K562 (cell line): ENCODE measurements at regions not wholly inside any gene's neighbourhood (a gene's known extent, or its start where the extent isn't known, plus 50 kb on each side); places are given as distances from the start of the nearest gene placed in this dataset.

ENCODE experiments used
- ATAC-seq: fragments of 200-7000 bp; cut with Tn5 transposase; 3 replicates; pipeline ENCODE4 v1.9.1; 2020; ENCODE audit warnings: moderate library complexity
- BruUV-seq: library from RNA; stranded (reverse); fragments of 400-500 nt; replicated peaks from 2 replicates; lab custom pipeline; 2021; lab: Mats Ljungman, UMichigan
- CTCF ChIA-PET: fragments of 300-600 bp; formaldehyde crosslinking; extraction: SDS; loops from one replicate; lab custom pipeline; 2021; ENCODE audit warnings: low intra/inter-chr PET ratio; lab: Yijun Ruan, JAX
- POLR2A ChIA-PET: fragments of 300-600, 350-650 bp; sonication (Branson Sonifier 250); formaldehyde crosslinking; extraction: SDS; loops from one replicate; lab custom pipeline; 2021; ENCODE audit warnings: antibody characterized with exemption, inconsistent platforms; lab: Yijun Ruan, JAX
- DNase-seq, 4 experiments: peaks; one replicate each; pipeline versions ENCODE4 v3.0.0 to v3.0.0-alpha.2; 2011 to 2018; ENCODE audit warnings: low spot score in 3 of 4, mixed read lengths in 3 of 4; ENCODE audit errors: extremely low read depth in 1 of 4
- FAIRE-seq: peaks from 2 replicates; lab custom pipeline; 2011; peaks lifted over from hg19 to GRCh38; lab: Jason Lieb, UNC
- H2AFZ ChIP-seq: 2 replicates; pipeline ENCODE4 v1.6.0; 2011; ENCODE audit warnings: low read depth, low read length, control low read depth, inconsistent platforms
- H3K27ac ChIP-seq: fragments of 200-600 bp; 3 replicates; pipeline ENCODE4 v1.8.0; 2011; ENCODE audit warnings: low read depth, mild to moderate bottlenecking, control low read depth, inconsistent platforms, low read length, moderate library complexity, mixed read lengths; ENCODE audit errors: extremely low read depth
- H3K27me3 ChIP-seq, 2 experiments: fragments of 300-600 bp in 1 of 2; 2 replicates in 1 of 2; 3 replicates in 1 of 2; pipeline versions ENCODE4 v1.6.0 to v1.8.0; 2011; ENCODE audit warnings: inconsistent platforms in 2 of 2, low read length in 2 of 2, mild to moderate bottlenecking in 1 of 2, mixed read lengths in 1 of 2, moderate library complexity in 1 of 2; ENCODE audit not compliant: control insufficient read depth in 2 of 2, insufficient read depth in 2 of 2
- H3K36me3 ChIP-seq: fragments of 300-600 bp; 3 replicates; pipeline ENCODE4 v1.8.0; 2011; ENCODE audit warnings: mild to moderate bottlenecking, low read length, inconsistent platforms; ENCODE audit not compliant: control insufficient read depth, insufficient read depth
- H3K4me1 ChIP-seq, 2 experiments: fragments of 200-600 bp in 1 of 2; replicated peaks in 1 of 2; 2 replicates in 1 of 2; 3 replicates in 1 of 2; pipeline versions ENCODE4 v1.5.1 to v1.8.0; 2011; ENCODE audit warnings: inconsistent platforms in 2 of 2, low read length in 2 of 2, mild to moderate bottlenecking in 1 of 2, mixed read lengths in 1 of 2, moderate library complexity in 1 of 2; ENCODE audit not compliant: control insufficient read depth in 2 of 2, insufficient read depth in 2 of 2
- H3K4me2 ChIP-seq: 2 replicates; pipeline ENCODE4 v1.6.1; 2011; ENCODE audit warnings: low read length, control low read depth, inconsistent platforms, mixed read lengths; ENCODE audit not compliant: insufficient read depth
- H3K4me3 ChIP-seq: fragments of 200-600 bp; sonication (generic), shearing (Covaris generic); 2 replicates; pipeline ENCODE4 v1.5.1; 2016; ENCODE audit warnings: control low read depth, inconsistent platforms
- H3K79me2 ChIP-seq: fragments of 200-600 bp; 3 replicates; pipeline ENCODE4 v1.8.0; 2011; ENCODE audit warnings: low read length, inconsistent platforms; ENCODE audit not compliant: control insufficient read depth, insufficient read depth
- H3K9ac ChIP-seq, 2 experiments: 2 replicates each; pipeline versions ENCODE4 v1.6.0 to v1.6.1; 2011; ENCODE audit warnings: low read depth in 2 of 2, low read length in 2 of 2, control low read depth in 1 of 2, inconsistent platforms in 1 of 2, mild to moderate bottlenecking in 1 of 2, mixed read lengths in 1 of 2; ENCODE audit not compliant: insufficient read depth in 1 of 2
- H3K9me1 ChIP-seq: one replicate; pipeline ENCODE4 v1.6.0; 2011; ENCODE audit warnings: inconsistent platforms, mild to moderate bottlenecking, low read length, moderate library complexity; ENCODE audit not compliant: control insufficient read depth, insufficient read depth
- H3K9me3 ChIP-seq: replicated peaks from 2 replicates; pipeline ENCODE4 v1.5.1; 2011; ENCODE audit warnings: low read depth, low read length, inconsistent platforms; ENCODE audit not compliant: control insufficient read depth, insufficient read depth
- H4K20me1 ChIP-seq: replicated peaks from 2 replicates; pipeline ENCODE4 v1.6.1; 2011; ENCODE audit warnings: low read length, inconsistent platforms, mixed read lengths; ENCODE audit not compliant: control insufficient read depth, insufficient read depth
- ATF2 ChIP-seq: sonication (generic); formaldehyde crosslinking; IDR thresholded peaks from 2 replicates; pipeline ENCODE4 v1.8.1; 2022; ENCODE audit warnings: missing genetic modification reagents
- KAT8 ChIP-seq: fragments of 450-650 bp; IDR thresholded peaks from 2 replicates; pipeline ENCODE4 v1.6.1; 2016; ENCODE audit warnings: low read depth, mild to moderate bottlenecking
- KDM1A ChIP-seq, 2 experiments: fragments of 450-650 bp; IDR thresholded peaks; 2 replicates each; pipeline ENCODE4 v1.6.1; 2016; ENCODE audit warnings: mild to moderate bottlenecking in 2 of 2
- MEF2D ChIP-seq: conservative IDR thresholded peaks from 2 replicates; pipeline ENCODE4 v1.6.1; 2016; ENCODE audit warnings: low read depth, missing genetic modification characterization, missing compliant biosample characterization
- NCOA2 ChIP-seq, 2 experiments: fragments of 450-650 bp; IDR thresholded peaks; 2 replicates each; pipeline ENCODE4 v1.6.1; 2018; ENCODE audit warnings: mild to moderate bottlenecking in 2 of 2, moderate library complexity in 1 of 2; ENCODE audit not compliant: partially characterized antibody in 2 of 2
- NUFIP1 ChIP-seq: fragments of 450-650 bp; IDR thresholded peaks from 2 replicates; pipeline ENCODE4 v1.6.1; 2018; ENCODE audit not compliant: partially characterized antibody
- OTX1 ChIP-seq: fragments of 450-650 bp; formaldehyde crosslinking; IDR thresholded peaks from 2 replicates; pipeline ENCODE4 v1.4.0; 2022; ENCODE audit warnings: mild to moderate bottlenecking
- PURB ChIP-seq: sonication (generic); formaldehyde crosslinking; IDR thresholded peaks from 2 replicates; pipeline ENCODE4 v1.9.0; 2021; ENCODE audit warnings: low read depth, mild to moderate bottlenecking, missing genetic modification reagents
- SNRNP70 ChIP-seq: fragments of 200-400 bp; formaldehyde crosslinking; optimal IDR thresholded peaks from 2 replicates; pipeline ENCODE3; 2017; ENCODE audit warnings: low read depth, low read length
- WGBS: fragments of 100-300 bp; shearing (Covaris generic); methylation state at CpG from one replicate; pipeline ENCODE4 v1.1.6; 2016; ENCODE audit warnings: low coverage, mixed read lengths; ENCODE audit not compliant: insufficient coverage; ENCODE audit errors: missing lambda C conversion rate; 5-methylcytosine and 5-hydroxymethylcytosine counted together
- in situ Hi-C: fragments of 300-500 bp; cut with MboI; formaldehyde crosslinking; loops from 4 replicates; pipeline ENCODE4 v1.15.0; 2018; ENCODE audit warnings: inconsistent platforms, mixed read lengths
- intact Hi-C: fragments of 100-400 bp; cut with micrococcal nuclease; formaldehyde crosslinking; loops from 2 replicates; pipeline ENCODE4 v1.14.2; 2022

GRCh38 chr6:80404889-80405288 is 298.4 kb downstream of the BCKDHB start:
- Histone ChIP-seq H3K9me1 (no peaks in the 10 kb centered on the region), H3K4me1 (no peaks in the 10 kb centered on the region), H3K27ac (no peak overlapping the region), H3K27me3 (no peaks in the 10 kb centered on the region)
- CTCF ChIA-PET = no interaction called here
- TF ChIP-seq PURB = no peak
- no peak for TF ChIP-seq SNRNP70
- TF ChIP-seq OTX1 (CRISPR knock-in tag) = no peak
- no peak for TF ChIP-seq MEF2D (tag)
- no peak for TF ChIP-seq NCOA2 (IDR thresholded peaks at IDR 0.05; ENCODE audit: partially characterized antibody in 2 of 2)
- TF ChIP-seq NUFIP1 = no peak
- no peak for TF ChIP-seq KAT8
- no peak for TF ChIP-seq KDM1A (IDR thresholded peaks at IDR 0.05)
- TF ChIP-seq ATF2 = no peak
- TF ChIP-seq, all 486 proteins: peak for 0
- FAIRE-seq (no peak), ATAC-seq (no peak), DNase-seq (no peak)
- no peak overlapping the region for H2AFZ ChIP-seq
- no peak overlapping the region for H3K4me2 ChIP-seq
- BruUV-seq = no TSS peak
- intact Hi-C loops (no loop called here), in situ Hi-C loops (no loop called here)
- H3K79me2 ChIP-seq = no peaks in the 10 kb centered on the region
- no peak overlapping the region for H3K4me3 ChIP-seq
- 19% methylated on average over 1 of the region's 1 CpG for WGBS
- no peaks in the 10 kb centered on the region for H3K36me3 ChIP-seq
- no peaks in the 10 kb centered on the region for H3K9me3 ChIP-seq
- H3K9ac ChIP-seq = no peak overlapping the region
- no peaks in the 10 kb centered on the region for H4K20me1 ChIP-seq
- POLR2A ChIA-PET = no interaction called here
